ENCODE measurements at regions not wholly inside any gene's neighbourhood (a gene's known extent, or its start where the extent isn't known, plus 50 kb on each side); places are given as distances from the start of the nearest gene placed in this dataset.
"Not testable (repeated sequence)": the region's sequence is repeated elsewhere in the genome, so short reads cannot be mapped to it uniquely, and the experiment has no call there.

- ATAC-seq (no peak), DNase-seq (no peak)
- intact Hi-C loops (cut with DNase I): no loop called here
Observed at GRCh38 chr3:159277814-159278213, 476.0 kb downstream of the MFSD1 start.

DNA sequence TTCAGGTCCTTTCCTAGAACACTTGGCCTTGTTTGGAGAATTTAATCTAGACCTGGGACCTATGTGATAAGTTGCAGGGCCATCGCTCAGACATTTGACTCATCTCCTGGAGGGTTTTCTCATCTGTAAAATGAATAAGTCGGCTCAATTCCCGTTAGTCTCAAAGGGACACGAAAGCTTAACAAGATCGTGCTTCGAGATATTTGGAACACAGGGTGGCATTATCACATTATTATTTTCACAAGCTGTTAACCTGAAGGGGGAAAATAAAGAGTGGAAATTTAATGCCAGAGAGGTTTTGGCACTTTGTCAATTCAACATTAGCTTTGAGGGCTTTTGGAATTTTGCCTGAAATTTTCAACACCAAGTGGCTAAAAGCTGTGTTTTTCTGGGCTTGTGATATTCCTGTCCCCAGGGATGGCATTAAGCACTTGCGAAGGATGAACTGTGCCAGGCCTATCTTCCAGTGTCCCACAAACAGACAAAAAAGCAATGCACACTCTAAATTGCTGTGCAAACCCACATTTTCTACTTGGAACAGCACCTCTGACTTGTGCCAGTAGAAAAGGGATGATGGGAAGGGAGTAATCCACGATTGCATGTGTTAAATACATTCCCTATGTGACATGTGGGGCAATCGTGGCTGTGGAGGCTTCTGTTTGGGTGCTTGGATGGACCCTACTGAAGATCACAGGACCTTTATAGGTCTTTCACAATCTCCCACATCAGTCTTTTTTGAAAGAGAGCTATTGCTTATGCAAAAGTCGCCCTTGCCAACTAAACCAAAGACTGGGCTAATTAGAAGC is 478.7 kb downstream of the MFSD1 start:
- intact Hi-C loops (cut with DNase I): no loop called here
- DNase-seq (no peak), ATAC-seq (peak in 1 of 2 donors; percentile 92)

DNA sequence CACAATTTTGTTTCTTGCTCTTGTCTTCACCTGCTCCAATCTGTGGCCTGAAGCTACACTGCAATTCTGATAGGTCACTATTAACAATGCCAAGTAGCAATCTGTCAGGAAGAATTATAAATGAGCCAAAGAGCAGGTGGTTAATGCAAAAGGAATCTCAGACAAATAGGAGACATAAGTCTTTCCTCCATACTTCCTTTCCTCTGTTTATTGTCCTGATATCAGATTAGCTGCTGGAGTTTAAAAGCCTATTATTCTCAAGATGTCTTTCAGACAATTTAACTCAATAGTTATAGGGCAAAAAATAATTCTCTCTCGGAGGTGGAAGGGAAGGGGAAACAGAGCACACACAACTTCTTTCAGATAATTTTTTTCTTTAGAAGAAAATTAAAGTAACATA is 491.6 kb downstream of the MFSD1 start:
- intact Hi-C loops (cut with DNase I): no loop called here
- DNase-seq: no peak
- ATAC-seq: no peak

- ATAC-seq (no peak), DNase-seq (no peak)
- intact Hi-C loops (cut with DNase I): no loop called here
Observed at GRCh38 chr3:159301961-159302360, 500.1 kb downstream of the MFSD1 start.

DNA sequence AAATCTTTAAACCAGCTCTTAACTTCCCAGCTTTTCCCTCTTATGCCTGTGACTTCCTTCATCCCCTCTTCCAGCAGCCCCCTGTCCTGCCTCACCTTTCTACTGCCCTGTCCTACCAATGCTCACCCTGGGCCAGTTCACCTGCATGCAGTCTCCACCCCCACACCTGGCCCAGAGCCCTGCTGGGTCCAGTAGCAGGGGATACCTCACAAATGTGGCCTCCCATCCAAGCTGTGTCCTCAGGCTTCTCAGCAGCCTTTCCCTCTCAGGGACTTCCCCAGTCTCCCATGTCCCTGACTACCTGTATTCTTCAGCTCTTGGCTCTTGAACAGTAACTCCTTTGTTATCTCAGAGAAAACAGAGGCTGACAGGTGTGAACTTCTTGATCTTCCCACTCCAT is 503.2 kb downstream of the MFSD1 start:
- ATAC-seq (no peak), DNase-seq (no peak)
- intact Hi-C loops (cut with DNase I): no loop called here

DNA sequence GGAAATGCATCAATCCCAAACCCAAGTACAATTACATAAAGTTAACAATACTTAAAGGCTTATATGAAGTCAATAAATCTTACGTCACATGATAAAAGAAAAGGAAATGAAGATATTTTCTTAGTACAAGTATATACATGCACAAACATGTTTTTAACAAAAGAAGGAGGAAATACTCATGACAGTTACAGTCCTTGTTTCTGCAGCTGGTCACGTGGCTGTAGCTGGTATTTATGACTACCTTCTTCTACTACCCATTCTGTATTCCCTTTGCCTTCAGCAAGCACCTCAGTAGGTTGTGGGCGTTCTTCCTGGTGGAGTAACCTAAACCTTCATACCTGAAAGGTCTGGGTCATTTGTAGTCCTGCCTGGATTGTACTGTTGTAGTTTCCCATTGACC is 514.9 kb downstream of the MFSD1 start:
- DNase-seq; ATAC-seq; intact Hi-C loops (cut with DNase I): not testable (repeated sequence)

GRCh38 chr3:159319156-159319555 is 517.3 kb downstream of the MFSD1 start:
- no peak for DNase-seq
- no peak for ATAC-seq
- intact Hi-C loops (cut with DNase I): no loop called here

- intact Hi-C loops (cut with DNase I): loop anchor here in 1 of 2 donors (10.0 kb wide), 1 partner anchor 482 kb away; no protein-coding TSS in a partner anchor
- peak; percentile 23 to 30 for ATAC-seq
Observed at GRCh38 chr3:159322322-159322939, 520.6 kb downstream of the MFSD1 start.

GRCh38 chr3:159323848-159324247 is 522.0 kb downstream of the MFSD1 start:
- no peak for DNase-seq
- ATAC-seq: no peak
- intact Hi-C loops (cut with DNase I): loop anchor here in 1 of 2 donors (10.0 kb wide), 1 partner anchor 481 kb away; no protein-coding TSS in a partner anchor

More at GRCh38 chr3:159322322-159322939, 520.6 kb downstream of the MFSD1 start:
- DNase-seq: peak; percentile 21

GRCh38 chr3:159326998-159327397 is 525.1 kb downstream of the MFSD1 start:
- intact Hi-C loops (cut with DNase I): loop anchor here in 1 of 2 donors (10.0 kb wide), 1 partner anchor 478 kb away; no protein-coding TSS in a partner anchor
- DNase-seq: no peak
- no peak for ATAC-seq

DNA sequence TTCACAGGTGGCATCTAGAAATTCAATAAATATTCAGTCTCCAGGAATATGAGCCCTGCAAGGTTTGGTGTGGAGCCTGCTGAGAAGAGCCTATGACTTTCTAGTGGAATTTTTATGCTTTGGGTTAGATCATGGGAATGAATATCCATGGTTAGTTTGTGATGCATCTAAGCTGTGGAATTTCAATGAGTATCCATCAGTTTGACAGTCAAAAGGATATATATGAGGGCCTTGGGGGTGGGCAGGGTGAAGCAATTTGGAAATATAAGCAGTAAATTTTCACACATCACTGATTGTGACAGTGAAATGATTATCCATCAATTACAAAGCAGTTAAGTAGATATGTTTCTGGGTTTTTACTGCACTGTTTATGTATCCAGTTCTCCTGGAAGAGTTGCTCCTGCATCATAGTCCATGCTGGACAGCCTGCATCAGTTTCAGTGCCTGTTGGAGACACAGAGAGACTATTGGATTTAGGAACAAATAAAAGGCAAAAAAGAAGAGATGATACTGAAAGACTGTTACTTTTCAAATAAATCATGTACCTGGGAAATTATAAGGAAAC is 530.8 kb downstream of the MFSD1 start:
- no peak for ATAC-seq
- intact Hi-C loops (cut with DNase I): no loop called here
- DNase-seq: no peak

GRCh38 chr3:159339131-159339530 is 537.3 kb downstream of the MFSD1 start:
- ATAC-seq (no peak), DNase-seq (no peak)
- intact Hi-C loops (cut with DNase I): no loop called here

DNA sequence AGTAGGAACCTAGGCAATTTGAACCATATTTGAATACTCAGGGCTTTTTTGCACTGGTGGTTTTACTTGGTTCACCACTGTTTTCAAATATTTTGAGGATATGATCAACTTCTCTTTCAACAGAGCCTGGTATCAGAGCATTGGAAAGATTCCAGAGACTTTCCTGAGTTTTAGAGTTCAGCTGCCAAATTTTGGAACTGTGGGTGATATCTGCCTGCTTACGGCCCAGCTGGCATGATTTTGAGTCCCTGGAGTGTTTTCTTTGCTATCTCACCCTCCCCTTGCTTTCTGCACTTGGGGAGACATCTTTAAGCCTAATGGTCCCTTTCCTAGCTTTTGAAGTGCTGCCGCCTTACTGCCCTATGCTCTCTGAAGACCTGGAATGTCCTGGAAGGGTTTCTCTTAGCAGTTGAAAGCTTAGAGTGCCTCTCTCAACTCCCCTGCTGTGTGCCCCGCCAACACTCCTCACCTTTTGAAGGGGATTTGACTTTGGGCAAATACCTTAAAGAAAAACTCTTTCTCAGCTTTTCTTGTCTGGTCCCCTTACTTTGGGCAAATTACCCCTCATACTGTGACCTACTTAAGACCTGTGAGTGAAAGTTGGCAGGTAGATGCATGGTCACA is 539.1 kb downstream of the MFSD1 start:
- intact Hi-C loops (cut with DNase I): no loop called here
- DNase-seq (no peak), ATAC-seq (peak; percentile 71 to 78)

- DNase-seq (no peak), ATAC-seq (no peak)
- intact Hi-C loops (cut with DNase I): no loop called here
Observed at GRCh38 chr3:159346271-159346903, 544.5 kb downstream of the MFSD1 start.

DNA sequence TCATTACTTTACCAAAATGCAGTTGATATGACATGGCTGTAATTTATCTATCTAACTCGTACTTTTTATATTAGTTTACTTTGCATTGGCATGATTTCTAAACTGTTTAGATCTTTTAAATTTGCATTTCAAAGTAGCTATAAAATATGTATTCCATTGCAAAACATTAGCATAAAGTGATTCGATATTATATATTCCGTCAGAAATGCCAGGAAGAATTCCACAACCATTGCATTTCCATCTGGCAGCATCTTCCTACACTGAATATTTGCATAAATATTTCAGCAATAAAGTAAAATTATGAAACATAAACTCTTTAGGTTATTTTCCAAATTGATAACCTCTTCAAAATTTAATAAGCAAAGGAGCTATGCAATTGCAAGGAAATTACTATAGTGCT is 546.6 kb downstream of the MFSD1 start:
- ATAC-seq: no peak
- no peak for DNase-seq
- intact Hi-C loops (cut with DNase I): no loop called here

- DNase-seq (no peak), ATAC-seq (no peak)
- intact Hi-C loops (cut with DNase I): no loop called here
Observed at GRCh38 chr3:159356606-159357005, 554.8 kb downstream of the MFSD1 start.

DNA sequence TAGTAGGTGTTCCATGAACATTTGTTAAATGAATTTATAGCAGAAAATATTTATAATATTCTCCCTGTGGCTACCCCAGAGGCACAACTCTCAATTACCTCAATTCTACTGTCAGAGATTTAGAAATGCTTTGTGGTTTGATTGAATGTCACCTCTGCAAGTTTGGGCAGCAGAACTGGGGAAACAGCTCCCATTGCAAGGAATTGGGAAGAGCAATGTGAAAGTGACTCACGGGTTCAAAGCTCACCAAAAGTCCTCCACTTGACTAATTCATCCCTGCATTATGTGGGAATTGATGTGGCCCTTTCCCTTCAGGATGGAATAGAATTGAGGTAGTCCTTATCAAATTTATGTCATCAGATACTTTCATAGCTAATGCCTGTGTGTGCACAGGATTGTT is 562.7 kb downstream of the MFSD1 start:
- ATAC-seq: no peak
- intact Hi-C loops (cut with DNase I): no loop called here
- DNase-seq: no peak

- ATAC-seq: no peak
Observed at GRCh38 chr3:159366476-159366875, 564.6 kb downstream of the MFSD1 start.

DNA sequence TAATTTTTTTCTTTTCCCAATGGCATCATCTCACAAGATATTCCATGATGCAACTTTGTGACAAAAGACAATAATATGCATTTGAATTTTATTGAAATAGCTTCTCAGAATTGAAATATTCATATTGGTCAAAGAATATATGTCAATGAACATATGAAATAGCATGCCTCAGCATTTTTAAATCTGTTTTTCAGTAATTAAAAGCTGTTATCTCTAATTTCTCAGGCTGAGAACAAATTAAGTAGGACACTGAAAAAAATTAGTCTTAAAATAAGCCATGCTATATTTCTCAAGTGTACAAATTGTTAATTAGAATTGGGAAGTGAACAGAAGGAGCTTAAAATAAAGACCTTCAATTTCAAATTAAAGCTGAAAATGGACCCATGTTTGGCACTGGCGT is 570.1 kb downstream of the MFSD1 start:
- no peak for DNase-seq
- intact Hi-C loops (cut with DNase I): no loop called here
- ATAC-seq: no peak

More at GRCh38 chr3:159366476-159366875, 564.6 kb downstream of the MFSD1 start:
- intact Hi-C loops (cut with DNase I): no loop called here
- DNase-seq: no peak
